Skin epidermis (tissue), 12 donors: ENCODE measurements at regions not wholly inside any gene's neighbourhood (a gene's known extent, or its start where the extent isn't known, plus 50 kb on each side); places are given as distances from the start of the nearest gene placed in this dataset.

Experiments used
- H3K27ac ChIP-seq, 21 experiments: fragments of 200-600 bp; sonication (generic) in 11 of 21; one replicate each; pipeline ENCODE4 v1.5.0; 2020; ENCODE audit warnings: mild to moderate bottlenecking in 3 of 21, inconsistent platforms in 2 of 21, moderate library complexity in 2 of 21
- H3K4me3 ChIP-seq, 7 experiments: fragments of 200-600 bp; sonication (generic) in 2 of 7; one replicate each; pipeline ENCODE4 v1.5.0; 2020; ENCODE audit warnings: inconsistent platforms in 2 of 7, mild to moderate bottlenecking in 2 of 7, moderate library complexity in 1 of 7

DNA sequence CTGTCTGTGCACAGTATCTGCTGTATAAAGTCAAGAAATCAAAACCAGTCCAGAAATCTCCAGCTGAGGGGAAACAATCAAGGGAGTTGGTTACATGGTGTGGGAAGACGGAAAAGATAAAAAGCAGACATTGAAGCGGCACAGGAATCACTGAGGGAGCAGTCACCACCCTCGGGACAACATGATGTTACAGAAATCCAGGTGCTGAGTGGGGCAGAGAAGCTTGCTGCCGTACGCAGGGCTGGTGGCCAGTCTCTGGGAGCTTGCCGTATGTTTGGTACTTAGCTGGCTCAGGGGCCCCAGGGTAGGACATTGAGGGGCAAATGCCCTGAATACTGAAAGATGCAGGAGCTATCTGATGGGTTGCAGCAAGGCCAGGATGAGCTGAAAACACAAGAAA is 237.9 kb downstream of the EDEM1 start:
- H3K27ac ChIP-seq: no peak overlapping the region
- no peak overlapping the region for H3K4me3 ChIP-seq

DNA sequence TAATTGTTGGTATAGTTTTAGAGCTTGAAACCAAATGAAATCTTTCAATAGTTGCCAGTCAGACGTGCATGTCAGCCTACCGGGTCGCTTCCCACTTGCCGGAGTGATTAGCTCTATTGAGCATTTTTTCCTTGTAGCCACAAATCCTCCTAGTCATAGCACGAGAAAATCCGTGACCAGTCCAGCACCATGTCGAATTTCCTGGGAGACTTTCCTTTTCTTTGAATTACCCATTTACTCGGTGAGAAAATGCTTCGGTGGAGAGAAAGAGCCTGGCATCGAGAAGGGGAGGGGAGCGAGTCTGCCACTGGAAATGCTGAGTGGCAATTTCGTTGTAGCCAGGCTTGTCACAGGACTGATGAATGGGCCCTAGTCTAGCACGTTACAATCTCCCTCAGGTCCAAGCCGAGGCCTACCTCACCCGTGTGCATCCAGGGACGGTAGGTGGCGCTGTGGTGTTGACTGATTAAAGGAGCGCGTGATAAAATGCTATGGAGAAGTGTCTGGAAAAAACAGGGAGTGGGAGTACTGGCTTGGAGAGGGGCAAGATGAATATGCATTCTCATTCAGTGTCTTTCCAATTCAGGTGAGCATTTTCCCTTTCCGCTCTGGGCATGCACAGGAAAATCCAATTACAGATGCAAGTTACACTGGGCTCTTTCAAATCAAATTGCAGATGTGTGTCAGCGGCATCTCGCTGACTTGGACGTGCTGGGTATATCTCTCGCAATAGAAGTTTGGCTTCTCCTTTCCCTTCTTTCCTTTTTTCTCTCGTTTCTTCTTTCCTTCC is 238.8 kb downstream of the EDEM1 start:
- H3K4me3 ChIP-seq: no peak overlapping the region
- H3K27ac ChIP-seq: no peak overlapping the region

DNA sequence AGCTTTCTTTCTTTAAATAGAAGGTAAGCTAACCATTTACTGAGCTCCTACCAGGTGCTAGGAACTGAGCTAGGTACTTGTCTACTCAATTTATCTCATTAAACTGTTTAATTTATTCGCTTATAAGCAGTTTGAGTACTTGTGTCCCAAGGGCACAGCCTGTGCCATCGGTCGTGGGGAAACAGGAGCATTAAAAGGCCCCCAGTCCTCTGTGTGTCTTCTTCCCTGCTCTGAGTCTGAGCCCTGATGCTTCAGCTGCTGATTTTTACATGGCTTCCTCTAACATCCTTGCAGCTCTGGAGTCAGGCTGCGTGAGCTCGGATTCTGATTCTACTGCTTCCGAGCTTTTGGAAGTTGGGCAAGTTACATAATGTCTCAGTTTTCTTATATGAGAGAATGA is 239.5 kb downstream of the EDEM1 start:
- no peak overlapping the region for H3K4me3 ChIP-seq
- no peak overlapping the region for H3K27ac ChIP-seq

DNA sequence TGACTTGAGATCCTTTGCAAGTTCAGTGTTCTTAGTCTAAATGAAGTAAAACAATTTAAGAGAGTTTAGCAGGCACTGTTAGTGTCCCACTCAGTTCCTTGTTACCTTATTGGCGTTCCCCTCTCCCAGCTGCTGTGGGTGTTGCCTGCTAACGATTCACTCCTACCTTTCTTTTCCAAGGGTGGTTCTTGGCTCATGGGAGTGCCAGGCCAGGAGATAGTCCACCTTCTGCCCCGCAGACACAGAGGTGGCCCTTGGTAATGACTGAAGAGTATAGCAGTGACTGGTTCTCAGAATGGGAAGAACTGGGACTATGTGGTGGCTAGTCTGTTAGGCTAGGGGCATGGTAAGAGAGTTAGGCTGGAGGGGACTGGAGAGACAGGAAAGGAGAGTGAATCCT is 240.4 kb downstream of the EDEM1 start:
- H3K4me3 ChIP-seq: no peak overlapping the region

DNA sequence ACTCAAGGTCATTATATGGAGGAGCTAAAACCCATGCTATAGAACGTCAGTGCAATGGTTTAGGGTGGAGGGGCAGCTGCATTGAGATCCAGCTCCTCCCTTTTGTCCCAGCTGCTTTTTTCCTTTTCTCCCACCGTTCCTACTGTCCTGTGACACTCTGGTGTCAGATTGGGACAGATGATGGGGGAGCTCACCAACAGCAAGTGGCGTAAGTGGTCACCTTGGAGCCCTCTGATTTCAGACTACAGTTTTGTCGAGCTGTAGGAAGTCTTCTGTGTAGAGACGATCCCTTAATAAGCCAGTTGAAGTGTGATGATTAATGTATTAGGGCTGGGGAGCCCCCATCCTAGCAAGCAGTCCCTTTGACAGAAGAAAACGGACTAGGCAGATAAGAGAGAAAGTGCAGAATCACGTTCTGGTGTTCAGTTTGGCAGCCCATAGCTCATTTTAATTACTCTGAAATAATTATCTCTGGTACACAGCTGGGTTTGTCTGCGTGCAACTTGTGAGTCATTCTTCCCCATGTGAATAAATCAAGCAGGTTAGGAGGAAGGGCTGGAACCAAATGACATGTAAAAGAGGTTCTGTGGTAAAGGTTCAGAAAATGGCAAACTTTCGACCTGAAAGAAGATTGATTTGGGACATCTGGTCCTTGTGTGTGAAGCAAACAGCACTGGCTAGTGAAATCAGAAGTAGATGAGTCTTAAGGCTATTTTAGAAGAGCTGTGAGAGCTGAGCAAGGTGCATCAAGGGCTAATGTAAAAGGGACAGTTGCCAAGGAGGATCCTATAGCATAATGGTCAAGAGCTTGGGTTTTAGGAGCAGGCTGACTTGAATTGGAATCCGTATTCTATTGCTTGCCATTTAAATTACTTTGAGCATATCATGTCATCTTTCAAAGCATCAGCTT is 241.4 kb downstream of the EDEM1 start:
- Histone ChIP-seq H3K27ac (no peak overlapping the region), H3K4me3 (no peak overlapping the region)

More for the DNA sequence above, 240.4 kb downstream of the EDEM1 start:
- no peak overlapping the region for H3K27ac ChIP-seq

DNA sequence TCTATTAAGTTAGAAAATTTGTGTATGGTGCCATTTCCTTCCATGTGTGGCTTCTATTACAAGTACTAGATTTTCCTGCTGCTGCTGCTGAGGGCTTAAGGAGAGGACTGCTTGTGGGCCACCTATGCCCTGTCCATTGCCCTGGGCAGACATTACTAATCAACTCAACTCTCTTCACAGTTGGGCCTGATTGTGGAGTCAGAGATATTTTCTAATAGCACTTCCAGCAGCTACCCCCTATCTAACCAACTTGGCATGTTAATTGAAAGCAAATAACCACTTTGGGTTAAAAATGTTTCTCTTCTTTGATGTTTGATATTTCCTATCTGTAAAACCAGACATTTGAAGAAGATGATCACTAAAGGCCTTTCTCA is 242.0 kb downstream of the EDEM1 start:
- H3K27ac ChIP-seq: no peak overlapping the region
- no peak overlapping the region for H3K4me3 ChIP-seq

DNA sequence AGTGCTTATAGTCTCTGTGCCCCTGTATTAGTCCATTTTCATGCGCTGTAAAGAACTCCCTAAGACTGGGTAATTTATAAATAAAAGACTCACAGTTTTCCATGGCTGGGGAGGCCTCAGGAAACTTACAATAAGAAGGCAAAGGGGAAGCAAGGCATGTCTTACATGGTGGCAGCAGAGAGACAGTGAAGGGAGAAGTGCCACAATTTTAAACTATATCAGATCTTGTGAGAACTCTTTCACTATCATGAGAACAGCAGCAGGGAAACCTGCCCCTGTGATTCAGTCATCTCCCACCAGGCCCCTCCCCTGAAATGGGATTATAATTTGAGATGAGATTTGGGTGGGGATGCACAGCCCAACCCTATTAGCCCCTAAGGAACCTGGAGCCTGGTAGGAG is 243.2 kb downstream of the EDEM1 start:
- H3K4me3 ChIP-seq: no peak overlapping the region
- no peak overlapping the region for H3K27ac ChIP-seq

DNA sequence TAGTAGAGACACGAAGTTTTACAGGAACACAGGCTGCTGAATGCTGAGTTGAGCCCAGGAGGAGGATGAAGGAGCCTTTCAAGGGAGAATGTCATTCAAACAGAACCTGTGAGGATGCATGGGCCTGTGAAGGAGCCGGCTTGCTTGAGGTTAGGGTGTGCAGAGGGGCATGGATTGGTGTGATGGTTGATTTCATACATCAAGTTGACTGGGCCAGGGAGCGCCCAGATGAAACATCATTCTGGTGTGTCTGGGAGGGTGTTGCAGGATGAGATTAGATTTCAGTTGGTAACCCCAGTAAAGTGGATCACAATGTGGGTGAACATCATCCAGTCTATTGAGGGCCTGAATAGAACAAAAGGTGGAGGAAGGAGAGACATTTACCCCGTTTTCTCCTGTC is 243.6 kb downstream of the EDEM1 start:
- Histone ChIP-seq H3K4me3 (no peak overlapping the region), H3K27ac (no peak overlapping the region)

DNA sequence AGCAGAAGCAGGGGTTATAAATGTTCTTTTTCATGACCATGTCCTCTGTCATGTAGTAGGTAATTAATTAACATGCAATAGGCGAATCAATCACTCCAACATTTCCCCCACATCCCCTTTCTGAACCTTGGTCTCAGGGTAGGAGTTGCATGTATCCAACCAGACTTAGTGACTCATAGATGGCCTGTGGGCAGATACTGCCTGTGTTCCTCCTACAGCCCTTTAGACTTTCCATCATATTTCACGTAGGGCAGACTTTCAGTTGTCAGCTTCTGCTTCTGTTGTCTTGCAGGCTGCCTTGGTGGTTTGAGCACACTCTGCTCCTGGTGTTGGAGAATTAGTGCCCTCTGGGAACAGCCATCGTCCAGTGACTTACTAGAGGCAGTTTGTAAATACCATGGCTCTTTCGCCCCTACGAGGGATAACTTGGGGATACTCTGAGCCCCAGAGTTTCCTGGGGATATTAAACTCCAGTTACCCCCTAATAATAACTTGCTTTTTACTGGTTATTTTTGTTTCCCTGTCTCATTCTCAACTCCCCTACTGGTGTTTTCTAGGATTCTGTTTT is 244.4 kb downstream of the EDEM1 start:
- Histone ChIP-seq H3K4me3 (no peak overlapping the region), H3K27ac (no peak overlapping the region)

DNA sequence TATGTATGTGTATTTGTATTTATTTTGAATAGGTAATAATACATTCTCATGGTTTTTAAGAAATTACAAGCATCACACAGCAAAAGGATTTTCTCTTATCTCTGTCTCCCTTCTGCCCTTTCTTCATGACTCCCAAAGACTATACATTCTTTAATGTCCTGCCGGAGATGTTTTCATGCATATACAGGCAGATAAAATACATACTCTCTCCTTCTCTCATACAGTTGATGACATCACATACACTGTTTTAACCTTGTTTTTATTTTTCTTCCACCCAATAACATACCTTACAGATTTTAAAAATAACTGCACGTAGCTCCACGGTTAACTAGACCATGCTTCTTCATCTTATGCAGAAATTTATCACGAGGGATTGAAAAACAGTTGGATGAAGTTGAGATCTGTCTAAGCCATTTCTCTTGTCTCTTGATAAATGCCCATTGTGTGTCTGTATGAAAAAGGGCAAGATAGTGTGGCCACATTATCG is 249.8 kb downstream of the EDEM1 start:
- Histone ChIP-seq H3K27ac (no peak overlapping the region), H3K4me3 (no peak overlapping the region)

DNA sequence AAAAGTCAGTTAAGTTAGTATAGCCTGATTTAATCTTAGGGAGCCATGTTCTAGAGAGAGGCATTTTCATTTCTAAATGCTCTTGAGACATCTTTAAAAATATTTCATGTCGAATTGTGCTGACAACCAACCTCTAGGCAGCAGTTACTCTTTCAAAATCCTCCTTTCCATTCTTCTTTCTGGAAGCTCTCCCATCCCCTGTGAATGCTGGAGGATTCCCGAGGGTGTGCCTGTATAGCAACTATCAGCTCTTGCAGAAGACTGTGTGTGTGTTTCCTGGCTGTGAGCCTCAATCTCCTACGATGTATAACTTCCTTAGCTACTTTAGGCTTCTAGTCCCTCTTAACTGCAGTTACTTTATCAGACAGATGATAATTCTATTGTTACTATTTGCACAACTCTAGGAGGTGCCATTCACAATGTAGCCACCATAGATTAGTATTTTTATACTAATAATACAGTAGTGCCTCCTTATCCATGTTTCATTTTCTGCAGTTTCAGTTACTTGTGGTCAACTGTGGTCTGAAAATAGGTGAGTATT is 250.3 kb downstream of the EDEM1 start:
- Histone ChIP-seq H3K4me3 (no peak overlapping the region), H3K27ac (no peak overlapping the region)

DNA sequence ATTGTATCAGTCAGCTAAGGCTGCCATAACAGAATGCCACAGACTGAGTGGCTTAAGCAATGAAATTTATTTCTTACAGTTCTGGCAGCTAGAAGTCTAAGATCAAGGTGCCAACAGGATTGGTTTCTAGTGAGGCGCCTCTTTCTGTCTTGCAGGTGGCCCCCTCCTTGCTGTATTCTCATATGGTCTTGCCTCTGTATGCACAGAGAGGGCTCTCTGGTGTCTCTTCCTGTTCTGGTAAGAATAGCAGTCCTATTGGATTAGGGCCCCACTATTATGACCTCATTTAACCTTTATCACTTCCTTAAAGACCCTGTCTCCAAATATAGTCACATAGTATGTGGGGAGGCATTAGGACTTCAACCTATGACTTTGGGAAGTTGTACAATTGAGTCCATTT is 253.9 kb downstream of the EDEM1 start:
- no peak overlapping the region for H3K4me3 ChIP-seq
- no peak overlapping the region for H3K27ac ChIP-seq

DNA sequence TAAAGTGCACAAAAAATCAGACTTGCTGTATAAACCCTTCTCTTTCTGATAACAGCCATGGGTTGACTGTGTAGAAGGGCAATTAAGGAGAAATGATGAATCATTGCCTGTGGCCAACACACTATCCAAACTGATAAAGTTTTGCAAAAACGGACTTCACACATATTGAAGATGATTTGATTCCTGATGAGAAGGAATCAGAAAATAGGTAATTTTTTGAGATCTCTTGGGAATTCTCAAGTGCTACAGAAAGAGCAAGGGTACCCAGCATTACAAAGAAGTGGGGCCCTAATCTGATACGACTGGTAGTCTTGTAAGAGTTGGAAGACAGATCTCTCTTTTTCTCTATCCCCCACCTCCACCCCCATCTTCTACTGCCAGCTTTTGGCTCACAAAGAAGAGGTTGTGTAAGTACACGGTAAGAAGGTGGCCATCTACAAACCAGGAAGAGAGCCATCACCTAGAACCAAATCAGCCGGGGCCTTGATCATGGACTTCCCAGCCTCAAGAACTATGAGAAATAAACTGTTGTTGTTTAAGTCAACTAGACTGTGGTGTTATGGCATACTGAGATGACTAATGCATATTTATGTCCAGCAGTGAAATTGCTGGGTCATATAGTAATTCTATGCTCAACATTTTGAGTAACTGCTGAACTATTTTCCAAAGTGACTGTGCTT is 254.7 kb downstream of the EDEM1 start:
- Histone ChIP-seq H3K4me3 (no peak overlapping the region), H3K27ac (no peak overlapping the region)

DNA sequence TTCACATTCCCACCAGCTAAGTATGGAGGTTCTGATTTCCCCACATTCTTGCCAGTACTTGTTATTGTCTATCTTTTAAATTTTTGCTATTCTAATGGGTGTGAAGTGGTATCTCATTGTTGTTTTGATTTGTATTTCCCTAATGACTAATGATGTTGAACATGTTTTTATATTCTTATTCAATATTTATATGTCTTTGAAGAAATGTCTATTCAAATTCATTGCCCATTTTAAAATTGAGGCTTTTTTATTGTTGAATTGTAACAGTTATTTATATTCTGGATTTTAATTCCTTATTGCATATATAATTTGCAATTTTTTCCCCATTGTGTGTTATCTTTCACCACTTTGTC is 255.3 kb downstream of the EDEM1 start:
- Histone ChIP-seq H3K27ac (no peak overlapping the region), H3K4me3 (no peak overlapping the region)

DNA sequence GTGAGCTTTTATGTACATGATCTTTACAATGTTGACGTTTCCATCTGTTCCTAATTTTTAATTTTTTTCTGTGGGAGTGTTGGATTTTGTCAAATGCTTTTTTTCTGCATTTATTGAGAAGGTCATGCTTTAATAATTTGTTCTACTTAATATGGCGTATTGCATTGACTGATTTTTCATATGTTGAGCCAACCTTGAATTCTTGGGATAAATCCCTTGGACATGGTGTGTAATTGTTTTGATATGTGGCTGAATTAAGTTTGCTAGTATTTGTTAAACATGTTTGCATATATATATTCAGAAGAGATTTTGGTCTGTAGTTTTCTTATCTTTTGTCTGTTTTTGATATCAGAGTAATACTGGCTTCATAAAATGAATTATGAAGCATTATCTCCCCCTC is 256.7 kb downstream of the EDEM1 start:
- Histone ChIP-seq H3K4me3 (no peak overlapping the region), H3K27ac (no peak overlapping the region)

DNA sequence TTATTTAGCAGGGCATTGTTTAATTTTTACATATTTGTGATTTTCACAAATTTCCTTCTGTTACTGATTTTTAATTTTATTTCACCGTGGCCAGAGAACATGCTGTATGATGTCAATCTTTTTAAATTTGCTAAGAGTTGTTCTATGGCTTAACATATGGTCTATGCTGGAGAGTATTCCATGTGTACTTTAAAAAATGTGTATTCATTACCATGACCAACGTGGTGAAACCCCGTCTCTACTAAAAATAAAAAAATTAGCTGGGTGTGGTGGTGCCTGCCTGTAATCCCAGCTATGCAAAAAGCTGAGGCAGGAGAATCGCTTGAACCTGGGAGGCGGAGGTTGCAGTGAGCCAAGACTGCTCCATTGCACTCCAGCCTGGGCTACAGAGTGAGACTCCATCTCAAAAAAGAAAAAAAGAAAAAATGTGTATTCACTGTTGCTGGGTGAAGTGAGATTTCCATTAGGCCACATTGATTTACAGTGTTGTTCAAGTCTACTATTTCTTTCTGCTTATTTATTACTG is 258.2 kb downstream of the EDEM1 start:
- no peak overlapping the region for H3K4me3 ChIP-seq
- no peak overlapping the region for H3K27ac ChIP-seq

DNA sequence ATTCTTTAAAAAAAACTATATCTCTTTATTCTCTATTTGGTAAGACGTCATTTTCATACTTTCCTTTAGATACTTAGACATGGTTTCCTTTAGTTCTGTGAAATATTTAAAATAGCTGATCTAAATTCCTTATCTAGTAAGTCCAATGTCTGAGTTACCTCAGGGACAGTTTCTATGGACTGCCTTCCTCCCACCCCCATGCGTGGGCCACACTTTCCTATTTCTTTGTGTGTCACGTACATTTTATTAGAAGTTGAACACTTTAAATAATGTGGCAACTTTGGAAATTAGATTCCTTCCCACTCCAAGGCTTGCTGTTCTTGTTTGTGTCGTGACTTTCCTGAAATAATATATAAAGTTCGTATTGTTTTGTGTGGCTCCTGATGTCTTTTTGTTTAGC is 260.7 kb downstream of the EDEM1 start:
- H3K4me3 ChIP-seq: no peak overlapping the region
- H3K27ac ChIP-seq: no peak overlapping the region

DNA sequence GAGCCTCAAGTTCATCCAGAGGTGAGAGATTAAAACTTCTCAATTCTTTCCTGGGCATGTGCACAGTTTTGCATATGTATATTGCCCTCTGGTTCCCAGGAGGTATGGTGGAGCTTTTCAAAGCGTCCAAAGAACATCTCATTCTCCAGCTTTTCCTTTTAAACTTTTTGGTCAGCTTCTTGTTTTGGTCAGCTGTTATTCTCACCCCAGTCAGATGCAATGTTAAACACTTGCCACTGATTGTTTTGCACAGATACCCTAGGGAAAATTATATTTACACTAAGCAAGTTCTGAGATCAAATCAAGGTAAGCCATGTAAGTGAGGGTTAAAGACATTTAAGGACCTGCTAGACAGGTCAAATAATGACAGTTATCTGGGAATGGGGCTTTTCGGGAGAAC is 261.3 kb downstream of the EDEM1 start:
- Histone ChIP-seq H3K27ac (no peak overlapping the region), H3K4me3 (no peak overlapping the region)

DNA sequence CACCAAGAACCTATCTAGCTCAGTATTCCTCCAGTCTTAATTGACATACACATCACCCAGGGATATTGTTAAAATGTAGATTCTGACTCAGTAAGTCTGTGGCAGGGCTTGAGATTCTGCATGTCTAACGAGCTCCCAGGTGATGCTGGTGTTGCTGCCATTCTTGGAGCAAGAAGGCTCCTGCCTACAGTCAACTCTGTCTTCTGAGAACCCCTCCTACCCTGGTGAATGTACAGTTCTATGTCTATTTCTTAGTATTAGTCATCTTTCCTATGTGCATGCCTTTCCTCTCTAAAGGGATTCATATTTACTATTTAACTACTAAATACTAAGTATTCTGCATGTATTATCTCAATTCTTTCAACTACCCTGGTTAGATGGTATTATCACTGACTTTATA is 268.7 kb downstream of the EDEM1 start:
- H3K4me3 ChIP-seq: no peak overlapping the region
- H3K27ac ChIP-seq: no peak overlapping the region

DNA sequence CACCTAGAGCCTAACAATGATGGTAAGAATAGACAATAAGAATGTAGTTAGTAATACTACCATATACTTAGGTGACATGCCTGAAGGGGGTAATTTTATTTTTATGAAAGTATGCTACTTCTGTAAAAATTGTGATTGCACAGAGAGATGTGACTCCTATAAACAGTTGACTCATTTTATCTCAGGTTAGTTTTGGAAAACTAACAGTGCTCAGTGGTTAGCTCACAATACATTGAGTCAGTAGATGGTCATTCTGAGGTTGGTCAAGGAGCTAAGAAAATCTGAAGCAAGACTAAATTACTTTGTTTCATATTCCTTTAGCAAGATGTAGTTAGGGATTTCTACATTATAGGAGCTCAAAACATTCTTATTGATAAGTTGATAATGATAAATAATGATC is 271.0 kb downstream of the EDEM1 start:
- Histone ChIP-seq H3K4me3 (no peak overlapping the region), H3K27ac (no peak overlapping the region)
